Omental fat pad (tissue), 3 donors: ENCODE measurements at regions not wholly inside any gene's neighbourhood (a gene's known extent, or its start where the extent isn't known, plus 50 kb on each side); places are given as distances from the start of the nearest gene placed in this dataset.

Experiments used
- ATAC-seq: fragments of 150-250 bp; one replicate; pipeline ENCODE4 v1.9.1; 2016; ENCODE audit warnings: mild to moderate bottlenecking, moderate library complexity; ENCODE audit not compliant: low FRiP score
- DNase-seq: peaks from one replicate; pipeline ENCODE4 v3.0.0-alpha.2; 2019; ENCODE audit warnings: low spot score
- TF ChIP-seq, protein P1 (sequence below), 3 donors: fragments of 450-650 bp; IDR thresholded peaks; one replicate each; pipeline ENCODE4 v1.5.1; 2016 to 2017; ENCODE audit warnings: antibody characterized with exemption in 3 of 3, mild to moderate bottlenecking in 3 of 3, moderate library complexity in 2 of 3

GRCh38 chr3:159246385-159246784 is 444.5 kb downstream of the MFSD1 start:
- ATAC-seq (no peak), DNase-seq (no peak)
- TF ChIP-seq, protein P1, sequence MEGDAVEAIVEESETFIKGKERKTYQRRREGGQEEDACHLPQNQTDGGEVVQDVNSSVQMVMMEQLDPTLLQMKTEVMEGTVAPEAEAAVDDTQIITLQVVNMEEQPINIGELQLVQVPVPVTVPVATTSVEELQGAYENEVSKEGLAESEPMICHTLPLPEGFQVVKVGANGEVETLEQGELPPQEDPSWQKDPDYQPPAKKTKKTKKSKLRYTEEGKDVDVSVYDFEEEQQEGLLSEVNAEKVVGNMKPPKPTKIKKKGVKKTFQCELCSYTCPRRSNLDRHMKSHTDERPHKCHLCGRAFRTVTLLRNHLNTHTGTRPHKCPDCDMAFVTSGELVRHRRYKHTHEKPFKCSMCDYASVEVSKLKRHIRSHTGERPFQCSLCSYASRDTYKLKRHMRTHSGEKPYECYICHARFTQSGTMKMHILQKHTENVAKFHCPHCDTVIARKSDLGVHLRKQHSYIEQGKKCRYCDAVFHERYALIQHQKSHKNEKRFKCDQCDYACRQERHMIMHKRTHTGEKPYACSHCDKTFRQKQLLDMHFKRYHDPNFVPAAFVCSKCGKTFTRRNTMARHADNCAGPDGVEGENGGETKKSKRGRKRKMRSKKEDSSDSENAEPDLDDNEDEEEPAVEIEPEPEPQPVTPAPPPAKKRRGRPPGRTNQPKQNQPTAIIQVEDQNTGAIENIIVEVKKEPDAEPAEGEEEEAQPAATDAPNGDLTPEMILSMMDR (IDR thresholded peaks at IDR 0.05) = no peak

GRCh38 chr3:159249472-159250174 is 447.8 kb downstream of the MFSD1 start:
- DNase-seq (no peak), ATAC-seq (no peak)
- TF ChIP-seq, protein P1 (IDR thresholded peaks at IDR 0.05) = no peak

- DNase-seq (no peak), ATAC-seq (no peak)
- TF ChIP-seq, protein P1 (IDR thresholded peaks at IDR 0.05) = no peak
Observed at GRCh38 chr3:159250961-159251360, 449.1 kb downstream of the MFSD1 start.

DNA sequence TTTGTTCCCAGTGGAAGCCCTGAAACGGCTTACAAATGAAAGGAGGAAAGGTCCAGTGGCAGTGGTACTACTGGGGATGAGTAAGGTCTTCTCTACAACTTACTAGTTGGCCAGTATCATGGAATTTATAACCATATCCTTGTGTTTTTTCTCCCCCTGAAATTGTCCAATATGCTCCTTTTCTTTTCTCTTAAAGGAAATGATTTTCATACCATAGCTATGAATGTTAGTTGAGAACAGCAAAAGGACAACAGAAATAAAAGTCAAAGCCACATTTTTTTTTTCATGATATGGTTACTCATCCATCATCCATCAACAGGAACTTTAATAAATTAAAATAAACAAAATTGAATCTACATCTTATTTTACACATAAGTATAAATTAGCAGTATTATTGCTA is 450.4 kb downstream of the MFSD1 start:
- TF ChIP-seq, protein P1 (IDR thresholded peaks at IDR 0.05) = no peak
- no peak for ATAC-seq
- DNase-seq = no peak

DNA sequence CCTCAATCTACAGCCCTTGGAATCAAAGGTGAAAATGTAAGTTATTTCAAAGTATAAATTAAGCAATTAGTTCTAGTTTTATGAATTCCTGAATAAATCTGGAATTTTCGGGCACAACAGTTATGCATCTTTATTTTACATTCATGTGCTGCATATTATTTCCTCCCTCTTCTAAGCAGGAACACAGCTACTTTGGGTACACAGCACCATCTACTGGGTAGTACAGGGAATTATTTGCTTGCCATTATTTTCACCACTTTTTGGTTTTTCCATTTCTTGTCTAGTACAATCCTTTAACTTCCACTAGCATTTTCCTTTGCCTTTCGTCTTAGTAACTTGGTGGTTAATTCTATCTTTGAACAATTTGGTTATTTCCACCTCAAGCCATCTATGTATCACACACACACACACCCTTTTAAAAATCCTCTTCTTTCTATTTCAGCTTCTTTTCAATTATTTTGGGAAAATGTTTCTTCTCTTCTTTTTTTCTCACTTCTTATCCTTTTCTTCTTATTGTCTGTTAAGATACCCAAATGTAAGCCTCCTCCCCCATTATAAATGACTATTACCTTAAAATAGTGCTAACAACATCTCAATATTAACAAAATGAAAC is 451.0 kb downstream of the MFSD1 start:
- no peak for DNase-seq
- TF ChIP-seq, protein P1 (IDR thresholded peaks at IDR 0.05) = no peak
- ATAC-seq = no peak

- TF ChIP-seq, protein P1 (IDR thresholded peaks at IDR 0.05) = no peak
- ATAC-seq = no peak
- no peak for DNase-seq
Observed at GRCh38 chr3:159253860-159254259, 452.0 kb downstream of the MFSD1 start.

GRCh38 chr3:159257954-159258353 is 456.1 kb downstream of the MFSD1 start:
- TF ChIP-seq, protein P1 (IDR thresholded peaks at IDR 0.05) = no peak
- DNase-seq = no peak

More at GRCh38 chr3:159257954-159258353, 456.1 kb downstream of the MFSD1 start:
- ATAC-seq = no peak
